CD8-positive, alpha-beta memory T cell (primary cell): ENCODE measurements at regions not wholly inside any gene's neighbourhood (a gene's known extent, or its start where the extent isn't known, plus 50 kb on each side); places are given as distances from the start of the nearest gene placed in this dataset.
A peak's percentile ranks its signal among the peaks of the same experiment; 100 is the strongest.

Experiments
- CTCF ChIA-PET: fragments of 350-600 bp; sonication (Branson Sonifier 250); formaldehyde crosslinking; loops from one replicate; lab custom pipeline; 2021; ENCODE audit warnings: antibody characterized with exemption; lab: Charles Lee
- POLR2A ChIA-PET: fragments of 350-600 bp; sonication (Branson Sonifier 250); formaldehyde crosslinking; loops from one replicate; lab custom pipeline; 2021; ENCODE audit warnings: antibody characterized with exemption; lab: Charles Lee
- DNase-seq, 5 donors: peaks; one replicate each; pipeline versions ENCODE4 v3.0.0 to v3.0.0-alpha.2; 2020 to 2022; ENCODE audit warnings: mixed read lengths in 1 of 5
- H3K27ac ChIP-seq: one replicate; pipeline ENCODE4 v1.7.0; 2013; ENCODE audit warnings: low read depth, mild to moderate bottlenecking, low read length, moderate library complexity
- H3K27me3 ChIP-seq: 2 replicates; pipeline ENCODE4 v1.7.0; 2013; ENCODE audit warnings: low read length, mild to moderate bottlenecking; ENCODE audit not compliant: insufficient read depth, poor library complexity, severe bottlenecking
- H3K36me3 ChIP-seq: 2 replicates; pipeline ENCODE4 v1.7.0; 2013; ENCODE audit warnings: mild to moderate bottlenecking, low read length, moderate library complexity; ENCODE audit not compliant: insufficient read depth
- H3K4me1 ChIP-seq: 2 replicates; pipeline ENCODE4 v1.7.0; 2013; ENCODE audit warnings: mild to moderate bottlenecking, low read length, moderate library complexity; ENCODE audit not compliant: insufficient read depth
- H3K4me3 ChIP-seq: 2 replicates; pipeline ENCODE4 v1.7.0; 2013; ENCODE audit warnings: mild to moderate bottlenecking, low read length
- H3K9me3 ChIP-seq: 2 replicates; pipeline ENCODE4 v1.7.0; 2013; ENCODE audit warnings: mild to moderate bottlenecking, low read length
- H3K27ac Mint-ChIP-seq, 8 donors: one replicate each; pipeline ENCODE4 v1.8.0; 2020 to 2021; ENCODE audit warnings: mixed read lengths in 8 of 8, mild to moderate bottlenecking in 6 of 8, inconsistent platforms in 3 of 8, moderate library complexity in 3 of 8
- H3K27me3 Mint-ChIP-seq, 2 donors: one replicate each; pipeline ENCODE4 v1.8.0; 2020 to 2021; ENCODE audit warnings: mixed read lengths in 2 of 2, mild to moderate bottlenecking in 1 of 2, moderate library complexity in 1 of 2
- H3K36me3 Mint-ChIP-seq, 3 donors: one replicate each; pipeline ENCODE4 v1.8.0; 2020 to 2021; ENCODE audit warnings: mixed read lengths in 3 of 3, inconsistent platforms in 1 of 3, mild to moderate bottlenecking in 1 of 3
- H3K4me1 Mint-ChIP-seq, 3 donors: one replicate each; pipeline ENCODE4 v1.8.0; 2020 to 2021; ENCODE audit warnings: mixed read lengths in 3 of 3, inconsistent platforms in 1 of 3, mild to moderate bottlenecking in 1 of 3
- H3K4me3 Mint-ChIP-seq, 7 donors: one replicate each; pipeline ENCODE4 v1.8.0; 2020 to 2021; ENCODE audit warnings: mixed read lengths in 7 of 7, mild to moderate bottlenecking in 6 of 7, moderate library complexity in 4 of 7, inconsistent platforms in 2 of 7
- H3K9me3 Mint-ChIP-seq, 5 donors: one replicate each; pipeline ENCODE4 v1.8.0; 2020 to 2022; ENCODE audit warnings: mixed read lengths in 5 of 5, mild to moderate bottlenecking in 3 of 5, moderate library complexity in 2 of 5, inconsistent platforms in 1 of 5

DNA sequence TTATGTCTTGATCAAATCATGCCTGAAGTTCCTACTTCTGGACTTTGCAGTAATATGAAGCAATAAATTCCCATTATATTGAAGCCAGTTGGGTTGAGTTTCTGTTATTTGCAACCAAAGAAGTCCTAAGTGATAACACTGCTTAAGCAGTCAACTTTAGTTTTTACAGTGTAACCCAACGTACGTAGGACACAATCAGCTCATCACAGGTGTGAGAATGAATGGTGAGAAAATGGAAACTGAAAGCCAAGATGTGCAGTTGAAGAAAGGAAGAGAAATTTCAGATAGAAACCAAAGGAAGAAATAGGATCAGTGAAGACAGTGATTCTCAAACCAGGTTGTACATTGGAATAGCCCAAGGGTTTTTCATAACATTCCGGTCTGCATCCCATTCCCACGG, 211.4 kb upstream of the ZFP64 start:
- POLR2A ChIA-PET: interaction anchor here (0.7 to 1.6 kb wide), 3 partner anchors 9 to 15 kb away, joined by 3 to 7 read pairs (median 3); no protein-coding TSS in a partner anchor
- peak overlapping the region; percentile 4 for H3K4me3 ChIP-seq
- H3K4me1 Mint-ChIP-seq: peaks cover 60 to 90% (median 88%) of the 10 kb centered on the region in 3 donors

DNA sequence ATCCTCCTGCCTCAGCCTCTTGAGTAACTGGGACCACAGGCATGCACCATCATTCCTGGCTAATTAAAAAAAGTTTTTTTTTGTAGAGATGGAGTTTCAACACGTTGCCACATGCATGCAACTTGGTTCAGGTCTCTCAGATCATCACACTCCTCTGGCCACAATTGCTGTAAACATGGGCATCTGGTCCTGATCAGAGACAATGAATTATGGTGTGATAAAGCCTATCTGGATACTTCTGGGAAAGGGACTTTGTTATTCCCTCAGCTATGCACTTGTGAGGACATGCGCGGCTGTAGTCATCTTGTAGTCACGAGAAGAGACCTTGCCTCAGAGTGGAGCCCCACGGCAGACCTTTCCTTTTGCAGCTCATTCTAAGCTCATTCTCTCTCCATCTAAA, 210.9 kb upstream of the ZFP64 start:
- no peaks in the 10 kb centered on the region for H3K9me3 Mint-ChIP-seq
- no peaks in the 10 kb centered on the region for H3K36me3 ChIP-seq
- peaks cover 0 to 2% of the 10 kb centered on the region in 2 donors for H3K27me3 Mint-ChIP-seq
- no peaks in the 10 kb centered on the region for H3K27me3 ChIP-seq
- no peak overlapping the region for H3K27ac ChIP-seq
- ChIA-PET CTCF (interaction anchor here (1.1 to 1.6 kb wide), 4 partner anchors 15 to 24 kb away, joined by 3 read pairs; no protein-coding TSS in a partner anchor), POLR2A (interaction anchor here (0.7 to 1.6 kb wide), 3 partner anchors 9 to 15 kb away, joined by 3 to 7 read pairs (median 3); no protein-coding TSS in a partner anchor)
- peaks cover 58 to 87% (median 85%) of the 10 kb centered on the region in 3 donors for H3K4me1 Mint-ChIP-seq
- peak overlapping the region; percentile 4 for H3K4me3 ChIP-seq
- peaks cover 74% of the 10 kb centered on the region for H3K4me1 ChIP-seq
- no peaks in the 10 kb centered on the region for H3K9me3 ChIP-seq
- DNase-seq: no peak
- H3K4me3 Mint-ChIP-seq: peak overlapping the region in 4 of 7 donors; percentile 20 to 66 (median 31)
- H3K27ac Mint-ChIP-seq: peak overlapping the region in 7 of 8 donors; percentile 7 to 89 (median 67)
- H3K36me3 Mint-ChIP-seq: no peaks in the 10 kb centered on the region

More for the DNA sequence above, 211.4 kb upstream of the ZFP64 start:
- Mint-ChIP-seq H3K27me3 (peaks cover 0 to under 1% of the 10 kb centered on the region in 2 donors), H3K9me3 (no peaks in the 10 kb centered on the region), H3K36me3 (no peaks in the 10 kb centered on the region), H3K27ac (peak overlapping the region in 7 of 8 donors; percentile 7 to 89 (median 67)), H3K4me3 (peak overlapping the region; percentile 14 to 66 (median 33))
- Histone ChIP-seq H3K27ac (no peak overlapping the region), H3K4me1 (peaks cover 79% of the 10 kb centered on the region), H3K9me3 (no peaks in the 10 kb centered on the region), H3K27me3 (no peaks in the 10 kb centered on the region), H3K36me3 (no peaks in the 10 kb centered on the region)
- no peak for DNase-seq
- CTCF ChIA-PET: interaction anchor here (0.5 to 2.1 kb wide), 5 partner anchors 16 to 741 kb away, joined by 3 to 6 read pairs (median 3); no protein-coding TSS in a partner anchor

DNA sequence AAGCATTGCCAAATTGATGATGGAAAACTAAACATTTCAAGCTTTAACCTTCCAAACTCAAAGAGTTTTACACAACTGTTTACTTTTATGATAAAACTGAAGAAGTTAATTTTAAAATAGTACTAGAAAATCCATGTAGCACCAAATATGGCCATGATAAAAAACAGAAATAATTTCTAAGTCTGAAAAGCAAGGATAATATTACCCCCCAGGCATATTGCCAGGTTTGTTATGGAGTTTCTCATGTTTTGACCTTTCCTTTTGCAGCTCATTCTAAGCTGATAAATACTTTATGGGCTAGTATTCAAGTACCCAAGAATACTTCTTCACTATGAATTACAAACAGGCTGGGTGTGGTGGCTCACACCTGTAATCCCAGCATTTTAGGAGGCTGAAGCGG, 209.9 kb upstream of the ZFP64 start:
- Histone ChIP-seq H3K27me3 (no peaks in the 10 kb centered on the region), H3K27ac (no peak overlapping the region), H3K4me3 (no peak overlapping the region), H3K4me1 (peaks cover 63% of the 10 kb centered on the region), H3K36me3 (no peaks in the 10 kb centered on the region), H3K9me3 (no peaks in the 10 kb centered on the region)
- Mint-ChIP-seq H3K4me1 (peaks cover 47 to 76% (median 74%) of the 10 kb centered on the region in 3 donors), H3K27me3 (peaks cover 0 to 2% of the 10 kb centered on the region in 2 donors), H3K27ac (peak overlapping the region in 1 of 8 donors; percentile 2), H3K36me3 (no peaks in the 10 kb centered on the region), H3K4me3 (no peak overlapping the region), H3K9me3 (no peaks in the 10 kb centered on the region)
- no peak for DNase-seq
- POLR2A ChIA-PET: interaction anchor here (1.2 to 1.6 kb wide), 2 partner anchors 8 to 9 kb away, joined by 3 read pairs; no protein-coding TSS in a partner anchor
- CTCF ChIA-PET: interaction anchor here (1.6 kb wide), 1 partner anchor 14 kb away, joined by 3 read pairs; no protein-coding TSS in a partner anchor

GRCh38 chr20:52399352-52399751, 207.8 kb upstream of the ZFP64 start:
- Histone ChIP-seq H3K36me3 (no peaks in the 10 kb centered on the region), H3K4me1 (peaks cover 43% of the 10 kb centered on the region), H3K27me3 (no peaks in the 10 kb centered on the region), H3K9me3 (no peaks in the 10 kb centered on the region), H3K4me3 (no peak overlapping the region), H3K27ac (no peak overlapping the region)
- Mint-ChIP-seq H3K4me3 (peak overlapping the region in 1 of 7 donors; percentile 12), H3K27ac (peak overlapping the region in 5 of 8 donors; percentile 55 to 85 (median 79)), H3K27me3 (peaks cover 0 to 2% of the 10 kb centered on the region in 2 donors), H3K36me3 (no peaks in the 10 kb centered on the region), H3K9me3 (no peaks in the 10 kb centered on the region), H3K4me1 (peaks cover 27 to 55% (median 53%) of the 10 kb centered on the region in 3 donors)
- ChIA-PET CTCF (interaction anchor here (1.3 to 1.5 kb wide), 2 partner anchors 15 to 45 kb away, joined by 3 read pairs; no protein-coding TSS in a partner anchor), POLR2A (no interaction called here)
- DNase-seq: peak in 1 of 5 donors; percentile 20

DNA sequence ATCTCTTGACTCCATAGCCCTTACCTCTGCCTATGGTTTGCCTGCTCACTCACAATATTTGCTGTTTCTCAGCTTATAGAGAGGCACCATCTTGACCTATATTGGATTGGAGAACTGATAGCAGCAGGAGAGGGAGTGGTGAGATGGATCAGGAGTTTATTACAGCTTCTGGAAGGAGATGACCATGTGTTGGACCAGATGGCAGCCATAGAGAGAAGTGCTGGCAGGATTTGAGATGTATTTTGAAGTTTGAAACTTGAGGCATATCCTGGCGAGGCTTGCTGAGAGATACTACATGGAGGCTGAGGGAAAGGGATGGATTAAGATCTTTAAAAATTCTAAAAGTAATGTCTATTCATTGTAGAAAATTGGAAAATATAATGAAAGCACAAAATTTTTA, 198.0 kb upstream of the ZFP64 start:
- H3K4me3 ChIP-seq: no peak overlapping the region
- peaks cover 0 to 3% of the 10 kb centered on the region in 2 donors for H3K27me3 Mint-ChIP-seq
- CTCF ChIA-PET: no interaction called here

DNA sequence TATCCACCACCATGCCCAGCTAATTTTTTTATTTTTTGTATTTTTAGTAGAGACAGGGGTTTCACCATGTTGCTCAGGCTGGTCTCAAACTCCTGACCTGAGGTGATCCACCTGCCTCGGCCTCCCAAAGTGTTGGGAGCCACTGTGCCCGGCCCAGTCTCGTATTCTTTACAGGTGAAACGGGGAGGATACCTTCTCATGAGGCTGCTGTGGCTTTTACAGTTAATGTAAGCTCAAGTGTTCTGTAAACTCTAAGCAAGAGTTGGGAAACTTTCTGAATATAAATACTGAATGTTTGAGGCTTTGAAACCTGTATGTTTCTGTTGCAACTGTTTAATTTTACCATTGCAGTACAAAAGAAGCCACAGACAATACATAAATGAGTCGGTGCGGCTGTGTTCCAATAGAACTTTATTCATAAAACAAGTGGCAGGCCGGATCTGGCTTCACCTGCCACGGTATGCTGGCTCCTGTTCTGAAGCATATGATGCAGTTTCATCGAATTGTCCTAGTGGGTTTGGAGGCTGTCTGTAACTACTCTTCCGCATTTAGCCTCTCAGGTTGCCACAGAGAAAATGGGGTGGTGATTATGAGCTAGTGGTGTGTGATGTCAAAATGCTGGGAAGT, 192.5 kb upstream of the ZFP64 start:
- no peaks in the 10 kb centered on the region for H3K27me3 Mint-ChIP-seq
- Histone ChIP-seq H3K27ac (no peak overlapping the region), H3K36me3 (no peaks in the 10 kb centered on the region), H3K9me3 (no peaks in the 10 kb centered on the region), H3K4me3 (no peak overlapping the region), H3K4me1 (peaks cover 6% of the 10 kb centered on the region), H3K27me3 (no peaks in the 10 kb centered on the region)
- no peak overlapping the region for H3K4me3 Mint-ChIP-seq
- no peak for DNase-seq
- H3K36me3 Mint-ChIP-seq: peaks cover 0 to 4% (median 2%) of the 10 kb centered on the region in 3 donors
- H3K4me1 Mint-ChIP-seq: peaks cover 8 to 22% (median 16%) of the 10 kb centered on the region in 3 donors
- ChIA-PET POLR2A (no interaction called here), CTCF (interaction anchor here (1.1 to 1.4 kb wide), 3 partner anchors 15 to 72 kb away, joined by 3 to 4 read pairs (median 3); no protein-coding TSS in a partner anchor)
- H3K27ac Mint-ChIP-seq: peak overlapping the region in 3 of 8 donors; percentile 2 to 84 (median 72)
- peaks cover 0 to 9% (median 5%) of the 10 kb centered on the region in 5 donors for H3K9me3 Mint-ChIP-seq

More for the DNA sequence above, 198.0 kb upstream of the ZFP64 start:
- no peak overlapping the region for H3K4me3 Mint-ChIP-seq
- peaks cover 0 to 4% (median 2%) of the 10 kb centered on the region in 3 donors for H3K36me3 Mint-ChIP-seq
- H3K4me1 Mint-ChIP-seq: no peaks in the 10 kb centered on the region
- Histone ChIP-seq H3K9me3 (no peaks in the 10 kb centered on the region), H3K4me1 (no peaks in the 10 kb centered on the region), H3K27me3 (no peaks in the 10 kb centered on the region), H3K36me3 (no peaks in the 10 kb centered on the region), H3K27ac (no peak overlapping the region)
- no peak for DNase-seq
- POLR2A ChIA-PET: no interaction called here
- no peaks in the 10 kb centered on the region for H3K9me3 Mint-ChIP-seq
- no peak overlapping the region for H3K27ac Mint-ChIP-seq

GRCh38 chr20:52382933-52383332, 191.4 kb upstream of the ZFP64 start:
- H3K27me3 Mint-ChIP-seq: no peaks in the 10 kb centered on the region
- H3K4me1 Mint-ChIP-seq: peaks cover 8 to 22% (median 16%) of the 10 kb centered on the region in 3 donors
- ChIA-PET CTCF (interaction anchor here (0.8 to 1.3 kb wide), 5 partner anchors 20 to 233 kb away, joined by 3 to 4 read pairs (median 3); no protein-coding TSS in a partner anchor), POLR2A (interaction anchor here (0.5 kb wide), 1 partner anchor 1388 kb away, joined by 5 read pairs; no protein-coding TSS in a partner anchor)
- no peak overlapping the region for H3K4me3 Mint-ChIP-seq
- Histone ChIP-seq H3K27me3 (no peaks in the 10 kb centered on the region), H3K27ac (no peak overlapping the region), H3K4me3 (no peak overlapping the region), H3K36me3 (no peaks in the 10 kb centered on the region), H3K9me3 (no peaks in the 10 kb centered on the region), H3K4me1 (peaks cover 6% of the 10 kb centered on the region)
- no peak for DNase-seq
- H3K27ac Mint-ChIP-seq: peak overlapping the region in 3 of 8 donors; percentile 17 to 70 (median 54)
- peaks cover 0 to 4% (median 2%) of the 10 kb centered on the region in 3 donors for H3K36me3 Mint-ChIP-seq
- peaks cover 0 to 9% (median 5%) of the 10 kb centered on the region in 5 donors for H3K9me3 Mint-ChIP-seq
